A549 (cell line): ENCODE measurements at regions not wholly inside any gene's neighbourhood (a gene's known extent, or its start where the extent isn't known, plus 50 kb on each side); places are given as distances from the start of the nearest gene placed in this dataset.

ENCODE experiments used
- BHLHE40 ChIP-seq: IDR thresholded peaks from 2 replicates; pipeline ENCODE4 v1.6.1; 2012; ENCODE audit warnings: low read depth, low read length, inconsistent platforms
- CTCF ChIP-seq: fragments of >200 bp; sonication (Bioruptor Twin); formaldehyde crosslinking; IDR thresholded peaks from 3 replicates; pipeline ENCODE4 v1.5.1; 2016
- POLR2A ChIP-seq: IDR thresholded peaks from 2 replicates; pipeline ENCODE4 v1.6.1; 2012; ENCODE audit warnings: mild to moderate bottlenecking, low read length
- SMC3 ChIP-seq: fragments of >200 bp; sonication (Bioruptor Twin); formaldehyde crosslinking; IDR thresholded peaks from 3 replicates; pipeline ENCODE4 v1.6.1; 2018; ENCODE audit warnings: inconsistent platforms
- SREBF2 ChIP-seq: fragments of 450-650 bp; IDR thresholded peaks from 2 replicates; pipeline ENCODE4 v1.6.1; 2014; ENCODE audit warnings: mild to moderate bottlenecking, moderate library complexity
- TP53 ChIP-seq: fragments of 250-450 bp; sonication (Bioruptor Pico); IDR thresholded peaks from 2 replicates; pipeline ENCODE4 v1.5.0; 2021; ENCODE audit warnings: mild to moderate bottlenecking, moderate library complexity

- TF ChIP-seq SREBF2, result no peak
- TF ChIP-seq SMC3, result no peak
- no peak for TF ChIP-seq BHLHE40
- no peak for TF ChIP-seq TP53 (CRISPR knock-in tag)
- no peak for TF ChIP-seq CTCF
- no peak for TF ChIP-seq POLR2A
Measured at GRCh38 chr1:198850196-198850595, 211.4 kb downstream of the PTPRC start.
